Anterior cingulate cortex (tissue), 58 donors: ENCODE measurements at regions not wholly inside any gene's neighbourhood (a gene's known extent, or its start where the extent isn't known, plus 50 kb on each side); places are given as distances from the start of the nearest gene placed in this dataset.
A peak's percentile ranks its signal among the peaks of the same experiment; 100 is the strongest.

ENCODE experiments used
- DNase-seq, 58 donors: peaks; one replicate each; lab custom pipeline; 2025; lab: John Stamatoyannopoulos, UW

DNA sequence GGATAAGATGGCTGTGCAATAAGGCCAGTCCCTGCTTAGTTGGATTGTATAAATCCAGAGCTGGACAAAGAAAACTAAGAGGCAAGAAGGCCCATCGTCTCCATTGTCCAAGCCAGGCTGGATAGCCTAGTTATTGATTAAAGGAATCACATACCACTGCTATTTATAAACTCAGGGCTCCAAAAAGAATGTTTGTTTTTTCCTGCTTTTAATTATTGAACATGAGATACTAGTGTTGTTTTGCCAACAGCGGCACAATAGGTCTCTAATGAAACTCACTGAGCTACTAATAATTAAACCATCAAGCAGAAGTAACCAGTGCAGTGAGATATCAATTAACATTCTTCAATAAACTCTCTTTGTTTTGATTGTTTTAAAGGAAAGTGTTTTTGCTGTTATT lies 259.7 kb downstream of the INSC start:
- DNase-seq = no peak

DNA sequence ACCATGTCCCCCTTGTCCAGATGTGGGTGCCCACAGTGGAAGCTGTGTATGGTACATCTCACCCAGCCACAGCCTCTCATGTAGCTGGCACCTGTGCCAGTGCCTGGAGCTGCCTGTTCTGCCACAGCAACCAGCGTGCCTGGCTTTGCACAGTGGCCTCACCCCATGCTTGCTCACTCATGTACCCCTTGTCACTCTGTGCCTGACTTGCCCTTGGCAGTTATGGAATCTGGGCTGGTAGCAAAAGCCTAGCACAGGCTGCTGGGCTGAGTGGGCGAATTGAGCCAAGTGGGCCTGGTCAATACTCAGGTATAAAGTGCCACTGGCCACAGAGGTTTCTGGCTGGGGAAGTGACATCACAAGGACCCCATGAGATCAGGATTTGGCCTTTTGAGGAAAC lies 264.2 kb downstream of the INSC start:
- DNase-seq = no peak

- no peak for DNase-seq
These were observed 264.8 kb downstream of the INSC start for GRCh38 chr11:15379483-15379882.

- no peak for DNase-seq
These were observed 276.1 kb downstream of the INSC start for GRCh38 chr11:15390857-15391256.

DNA sequence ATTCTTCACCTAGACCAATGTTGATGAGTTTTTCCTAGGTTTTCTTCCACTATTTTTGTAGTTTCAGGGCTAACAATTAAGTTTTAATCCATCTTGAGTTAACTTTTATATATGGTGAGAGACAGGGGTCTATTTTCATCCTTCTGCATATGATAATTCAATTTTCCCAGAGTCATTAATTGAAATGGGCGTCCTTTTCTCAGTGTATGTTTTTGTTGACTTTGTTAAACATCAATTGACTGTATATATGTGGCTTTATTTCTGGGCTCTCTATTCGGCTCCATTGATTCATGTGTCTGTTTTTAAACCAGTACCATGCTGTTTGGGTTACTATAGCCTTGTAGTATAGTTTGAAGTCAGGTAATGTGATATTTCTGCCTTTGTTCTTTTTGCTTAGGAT lies 282.1 kb downstream of the INSC start:
- DNase-seq = no peak

DNA sequence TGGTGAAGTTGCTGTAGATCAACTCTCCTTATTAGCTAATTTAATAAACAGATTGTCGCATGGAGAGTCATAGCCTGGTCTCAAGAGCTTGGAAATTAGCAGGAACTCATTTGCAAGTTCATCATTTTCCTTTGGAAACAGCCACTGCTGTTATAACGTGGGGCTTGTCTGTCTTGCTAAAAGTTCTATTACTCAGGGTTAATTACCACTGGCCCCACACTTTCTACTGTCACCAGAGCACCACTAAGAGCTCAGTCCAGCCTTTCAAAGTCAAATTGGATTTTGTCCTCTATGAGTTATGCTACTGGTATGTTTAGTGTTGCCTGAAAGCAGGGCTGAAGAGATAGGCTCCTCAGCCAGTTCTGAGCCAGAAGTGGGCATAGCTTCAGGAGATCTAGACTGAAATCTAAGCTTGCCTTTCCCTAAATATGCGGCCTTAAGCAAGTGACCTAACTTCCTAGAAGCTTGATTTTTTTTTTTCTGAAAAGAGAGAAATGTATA lies 292.2 kb downstream of the INSC start:
- DNase-seq = no peak

DNA sequence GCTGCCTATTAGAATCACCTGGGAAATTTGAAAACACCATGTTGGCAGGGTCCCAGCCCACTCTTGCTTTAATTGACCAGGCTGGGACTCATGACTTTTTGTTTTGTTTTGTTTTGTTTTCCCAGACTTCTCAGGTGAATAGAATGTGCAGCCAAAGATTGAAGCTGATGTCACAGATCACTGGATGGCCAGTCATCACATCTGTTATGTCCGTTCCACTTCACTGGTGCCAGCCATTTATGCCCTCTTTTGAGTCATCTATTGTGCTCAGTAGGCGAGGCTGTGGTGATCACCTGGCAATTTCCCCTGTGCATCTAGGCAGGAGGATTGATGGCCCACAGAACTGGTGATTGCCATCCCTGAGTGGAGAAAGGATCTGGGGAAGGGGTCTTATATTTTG lies 297.3 kb downstream of the INSC start:
- DNase-seq = no peak

GRCh38 chr11:15418921-15419320 lies 304.2 kb downstream of the INSC start:
- peak in 3 of 58 donors; percentile 2 to 23 (median 21) for DNase-seq

GRCh38 chr11:15419696-15420095 lies 305.0 kb downstream of the INSC start:
- no peak for DNase-seq

- no peak for DNase-seq
These were observed 315.7 kb downstream of the INSC start for GRCh38 chr11:15430381-15430780.

DNA sequence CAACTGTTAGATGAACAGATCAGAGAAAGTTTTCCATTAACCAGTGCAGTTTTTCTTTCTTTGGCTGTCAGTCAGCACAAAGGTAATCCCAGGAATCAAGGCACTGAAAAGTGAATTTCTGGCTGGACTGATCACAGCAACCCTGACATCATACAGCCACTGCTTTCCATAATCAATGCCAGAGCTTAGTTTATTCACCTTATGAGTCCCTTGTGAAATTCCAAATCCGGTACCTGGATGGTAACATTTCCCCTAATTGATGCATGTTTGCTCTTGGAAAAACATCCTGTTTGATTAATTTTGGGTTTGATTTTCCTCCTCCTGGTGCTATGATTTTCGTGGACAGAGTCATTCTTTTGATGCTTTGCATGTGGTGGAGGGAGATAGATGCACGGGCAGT lies 319.8 kb downstream of the INSC start:
- DNase-seq = no peak

DNA sequence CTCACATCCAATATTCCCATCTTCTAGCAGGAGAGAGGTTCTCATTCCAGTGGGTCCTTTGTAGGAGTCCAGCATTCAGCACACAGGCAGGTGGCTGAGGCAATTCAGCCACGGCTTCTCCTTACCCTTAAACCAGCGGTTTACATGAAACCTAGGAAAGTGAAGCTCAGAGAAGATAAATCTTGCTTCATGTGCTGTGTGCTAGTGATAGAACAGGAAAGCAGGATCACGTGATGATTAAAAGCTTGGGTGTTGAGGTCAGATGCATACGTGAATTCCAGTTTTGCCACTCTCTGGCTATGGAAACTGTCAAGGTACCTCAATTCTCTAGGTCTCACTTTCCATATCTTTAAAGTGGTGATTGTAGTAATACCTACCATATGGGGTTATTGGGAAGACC lies 331.6 kb downstream of the INSC start:
- no peak for DNase-seq

DNA sequence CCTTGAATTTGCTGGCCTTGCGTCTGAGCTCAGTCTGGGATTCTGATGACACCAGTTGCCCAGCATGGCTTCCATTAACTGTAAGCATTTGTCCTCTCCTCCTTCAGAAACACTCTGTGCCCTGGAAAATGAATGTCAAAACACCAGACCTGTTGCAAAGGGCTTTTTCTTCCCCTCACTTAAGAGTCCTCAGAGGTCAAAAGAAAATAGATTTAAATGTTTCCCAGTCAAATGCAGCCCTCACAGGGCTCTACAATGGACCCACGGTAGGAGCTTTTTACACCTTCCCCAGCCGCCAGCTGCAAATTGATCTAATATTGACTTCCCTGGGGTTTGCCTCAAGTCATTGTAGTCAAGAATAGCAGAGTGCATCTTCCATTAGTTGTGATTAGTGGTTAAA lies 332.2 kb downstream of the INSC start:
- DNase-seq = no peak

GRCh38 chr11:15451713-15452112 lies 337.0 kb downstream of the INSC start:
- no peak for DNase-seq

DNA sequence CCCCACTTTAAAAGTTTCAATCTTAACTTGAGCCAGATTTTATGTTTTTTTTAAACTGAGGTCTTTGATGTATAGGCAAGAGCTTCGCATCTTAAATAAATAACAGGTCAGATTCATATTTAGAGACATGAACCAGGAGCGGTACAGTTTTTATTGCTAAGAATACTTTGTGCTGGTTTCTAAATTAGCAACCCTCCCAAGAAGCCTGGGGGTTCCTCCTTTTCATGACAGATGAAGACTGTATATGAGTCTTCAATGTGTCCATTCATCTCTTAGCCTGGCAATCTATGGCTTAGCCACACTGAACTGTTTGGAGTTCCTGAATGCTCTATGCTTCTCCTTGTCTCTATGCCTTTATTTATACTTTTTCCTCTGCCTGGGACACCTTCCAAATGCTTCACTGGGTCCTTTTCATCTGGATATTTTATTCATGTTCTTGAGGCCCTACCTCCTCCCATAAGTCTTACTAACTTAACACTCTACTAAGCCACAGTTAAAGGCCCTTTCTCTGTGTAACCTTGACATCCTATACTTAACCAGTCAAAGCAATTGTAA lies 338.6 kb downstream of the INSC start:
- no peak for DNase-seq

DNA sequence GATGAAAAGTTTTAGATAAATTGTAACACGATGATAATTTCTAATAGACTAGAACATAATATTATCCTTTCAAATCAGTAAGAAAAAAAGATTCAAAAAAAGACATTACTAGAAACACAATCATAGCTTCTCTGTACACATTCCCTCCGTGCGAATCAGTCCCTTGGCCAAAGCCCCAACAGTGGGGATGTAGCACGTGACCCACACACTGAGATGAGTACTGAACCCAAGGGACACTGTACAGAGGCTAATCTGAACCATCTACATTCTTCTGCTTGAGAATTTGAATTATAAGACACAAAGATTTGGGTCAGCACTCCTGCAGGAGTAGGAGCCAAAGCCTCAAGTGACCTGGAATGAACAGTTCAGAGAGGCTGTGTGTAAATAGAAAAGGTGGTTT lies 353.7 kb downstream of the INSC start:
- DNase-seq = no peak

DNA sequence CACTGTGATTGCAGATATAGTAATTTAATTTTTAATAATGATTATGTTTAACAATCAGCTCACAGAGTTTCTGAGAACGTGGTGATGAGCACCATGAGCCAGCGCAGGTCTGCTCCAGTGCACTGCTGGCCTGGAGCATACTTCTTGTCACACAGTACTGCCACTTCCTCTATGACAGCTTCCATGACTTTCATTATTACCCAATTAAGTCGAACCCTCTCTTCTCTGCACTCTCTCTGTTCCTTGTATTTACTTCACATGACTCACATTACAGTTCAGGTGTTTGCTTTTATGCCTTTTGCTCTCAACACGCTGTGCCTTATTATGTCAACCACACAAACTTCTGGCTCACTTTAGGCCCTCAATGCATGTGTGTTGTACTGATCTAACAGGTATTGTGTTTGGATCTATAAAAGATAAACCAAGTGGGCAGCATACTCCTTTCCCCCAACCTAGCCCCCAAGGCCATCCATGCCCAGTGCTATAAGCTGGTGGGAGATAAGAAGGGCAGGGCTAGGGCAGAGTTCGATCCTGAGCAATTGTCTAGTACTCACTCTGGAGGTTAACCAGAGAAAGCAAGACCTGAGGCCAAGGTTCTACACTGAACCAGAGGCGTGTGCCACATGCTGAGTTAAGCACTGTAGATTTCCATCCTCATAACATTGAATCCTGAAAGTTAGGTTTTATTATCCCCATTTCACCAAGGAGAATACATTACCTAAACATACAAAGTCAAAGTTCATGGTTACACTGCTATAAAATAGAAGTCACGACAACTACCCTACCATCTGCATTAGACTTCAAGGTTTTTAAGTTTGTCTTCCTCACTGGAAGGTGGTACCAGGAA lies 356.5 kb downstream of the INSC start:
- DNase-seq = no peak

- no peak for DNase-seq
These were observed 357.4 kb downstream of the INSC start for GRCh38 chr11:15471895-15472799.

DNA sequence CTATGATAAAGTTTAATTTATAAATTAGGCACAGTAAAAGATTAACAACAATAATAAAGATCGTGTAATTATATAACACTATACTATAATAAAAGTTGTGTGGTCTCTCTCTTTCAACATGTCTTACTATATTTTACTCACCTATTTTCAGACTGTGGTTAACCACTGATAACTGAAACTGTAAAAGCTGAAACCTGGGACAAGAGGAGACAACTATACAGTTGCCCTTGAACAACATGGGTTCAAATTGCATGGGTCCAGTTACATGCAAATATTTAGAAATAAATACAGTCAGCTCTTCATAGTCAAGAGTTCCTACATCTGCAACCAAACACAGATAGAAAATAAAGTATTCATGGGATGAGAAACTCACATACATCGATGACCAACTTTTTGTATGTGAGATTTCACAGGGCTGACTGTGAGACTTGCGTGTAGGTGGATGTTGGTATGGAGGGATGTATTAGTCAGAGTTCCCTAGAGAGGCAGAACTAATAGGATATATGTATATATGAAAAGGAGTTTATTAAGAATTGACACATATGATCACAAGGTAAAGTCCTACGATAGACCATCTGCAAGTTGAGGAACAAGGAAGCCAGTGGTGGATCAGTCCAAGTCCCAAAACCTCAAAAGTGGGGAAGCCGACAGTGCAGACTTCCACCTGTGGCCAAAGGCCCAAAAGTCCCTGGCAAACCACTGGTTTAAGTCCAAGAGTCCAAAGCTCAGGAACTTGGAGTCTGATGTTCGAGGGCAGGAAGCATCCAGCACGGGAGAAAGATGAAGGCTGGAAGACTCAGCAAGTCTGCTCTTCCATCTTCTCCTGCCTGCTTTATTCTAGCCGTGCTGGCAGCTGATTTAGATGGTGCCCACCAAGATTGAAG lies 359.5 kb downstream of the INSC start:
- no peak for DNase-seq

DNA sequence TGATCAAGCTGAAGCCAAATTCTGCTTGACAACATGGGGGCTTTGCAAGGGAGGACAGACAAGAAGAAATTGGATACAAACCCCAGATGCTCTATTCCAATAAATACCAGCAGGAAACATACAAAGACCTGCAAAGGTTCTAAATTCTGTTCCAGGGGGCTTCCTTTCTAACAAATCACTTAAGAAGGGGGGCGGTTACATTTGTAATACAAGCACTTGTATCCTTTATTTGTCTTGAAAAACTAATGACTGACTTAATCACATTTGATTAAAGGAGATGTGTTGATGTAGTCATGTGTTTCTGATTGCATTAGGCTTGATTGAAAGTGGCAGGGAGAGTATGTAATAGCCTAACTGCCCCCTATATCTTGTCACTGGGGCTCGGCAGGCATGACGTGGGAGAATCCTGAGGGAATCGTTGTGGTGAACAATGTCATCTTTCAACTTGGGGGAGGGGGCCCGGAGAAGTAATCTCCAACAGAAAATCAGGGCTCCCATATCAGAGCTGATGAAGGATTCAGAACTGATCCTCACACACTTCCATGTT lies 361.7 kb downstream of the INSC start:
- DNase-seq = no peak
